ENCODE measurements at regions not wholly inside any gene's neighbourhood (a gene's known extent, or its start where the extent isn't known, plus 50 kb on each side); places are given as distances from the start of the nearest gene placed in this dataset.
A peak's percentile ranks its signal among the peaks of the same experiment; 100 is the strongest.

DNA sequence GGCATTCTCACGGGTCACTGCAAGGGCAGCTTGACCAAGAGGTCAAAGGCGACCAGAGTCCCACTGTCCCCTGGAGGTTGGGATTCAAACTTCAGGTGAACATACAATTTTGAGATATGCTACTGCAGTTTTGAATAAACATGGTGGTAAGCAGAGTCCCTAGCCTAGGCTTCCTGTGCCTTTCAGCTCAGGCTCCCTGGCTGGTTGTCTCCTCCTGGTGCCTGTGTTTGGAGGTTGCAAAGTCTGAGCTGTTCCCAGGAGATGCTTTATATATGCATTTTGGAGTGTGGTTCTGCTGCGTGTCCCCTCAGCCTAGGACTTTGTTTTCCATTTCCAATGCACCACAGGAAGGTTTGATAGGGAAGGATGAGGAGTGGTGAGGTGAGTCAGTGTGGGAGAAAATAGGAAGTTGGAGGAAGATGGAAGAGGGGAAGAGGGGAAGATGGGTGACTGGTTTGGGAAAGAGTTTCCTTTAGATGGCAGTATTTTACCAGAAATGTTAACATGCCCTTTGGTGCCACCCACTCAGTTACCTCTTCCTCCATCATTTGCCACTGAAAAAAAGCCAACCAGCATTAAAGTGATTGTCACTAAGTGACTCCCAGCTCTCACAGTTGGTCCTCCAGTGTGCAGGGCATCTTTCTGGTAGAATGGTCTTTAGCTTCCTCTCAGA, 211.7 kb upstream of the AGTR2 start:
- no peak overlapping the region for H3K27ac ChIP-seq
- H3K36me3 ChIP-seq = no peaks in the 10 kb centered on the region
- in situ Hi-C loops (cut with MboI; ENCODE audit: low pct_ligation_motif_present in 1 of 4, low pct_unique_long_range_greater_than_20kb in 1 of 4, low sequenced_read_pairs in 3 of 4) = no loop called here
- peaks cover 0 to 4% (median 0%) of the 10 kb centered on the region in 4 donors for H3K4me1 ChIP-seq
- no peaks in the 10 kb centered on the region for H3K9me3 ChIP-seq
- intact Hi-C loops (cut with DNase I; ENCODE audit: low total_unique reads) = no loop called here
- H3K27me3 ChIP-seq = no peaks in the 10 kb centered on the region
- DNase-seq = no peak
- H3K4me3 ChIP-seq = no peak overlapping the region
- WGBS, 2 donors (ENCODE audit: low coverage in 1 of 2) = 39% methylated on average over 3 of the region's 3 CpGs; no CpG with 5 or more reads in 1 of the 2 donors
- TF ChIP-seq, protein P1, sequence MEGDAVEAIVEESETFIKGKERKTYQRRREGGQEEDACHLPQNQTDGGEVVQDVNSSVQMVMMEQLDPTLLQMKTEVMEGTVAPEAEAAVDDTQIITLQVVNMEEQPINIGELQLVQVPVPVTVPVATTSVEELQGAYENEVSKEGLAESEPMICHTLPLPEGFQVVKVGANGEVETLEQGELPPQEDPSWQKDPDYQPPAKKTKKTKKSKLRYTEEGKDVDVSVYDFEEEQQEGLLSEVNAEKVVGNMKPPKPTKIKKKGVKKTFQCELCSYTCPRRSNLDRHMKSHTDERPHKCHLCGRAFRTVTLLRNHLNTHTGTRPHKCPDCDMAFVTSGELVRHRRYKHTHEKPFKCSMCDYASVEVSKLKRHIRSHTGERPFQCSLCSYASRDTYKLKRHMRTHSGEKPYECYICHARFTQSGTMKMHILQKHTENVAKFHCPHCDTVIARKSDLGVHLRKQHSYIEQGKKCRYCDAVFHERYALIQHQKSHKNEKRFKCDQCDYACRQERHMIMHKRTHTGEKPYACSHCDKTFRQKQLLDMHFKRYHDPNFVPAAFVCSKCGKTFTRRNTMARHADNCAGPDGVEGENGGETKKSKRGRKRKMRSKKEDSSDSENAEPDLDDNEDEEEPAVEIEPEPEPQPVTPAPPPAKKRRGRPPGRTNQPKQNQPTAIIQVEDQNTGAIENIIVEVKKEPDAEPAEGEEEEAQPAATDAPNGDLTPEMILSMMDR (IDR thresholded peaks at IDR 0.05) = no peak
- TF ChIP-seq POLR2AphosphoS5 (IDR thresholded peaks at IDR 0.05) (no peak), EP300 (IDR thresholded peaks at IDR 0.05; ENCODE audit: low read depth) (no peak), POLR2A (IDR thresholded peaks at IDR 0.05) (no peak)

DNA sequence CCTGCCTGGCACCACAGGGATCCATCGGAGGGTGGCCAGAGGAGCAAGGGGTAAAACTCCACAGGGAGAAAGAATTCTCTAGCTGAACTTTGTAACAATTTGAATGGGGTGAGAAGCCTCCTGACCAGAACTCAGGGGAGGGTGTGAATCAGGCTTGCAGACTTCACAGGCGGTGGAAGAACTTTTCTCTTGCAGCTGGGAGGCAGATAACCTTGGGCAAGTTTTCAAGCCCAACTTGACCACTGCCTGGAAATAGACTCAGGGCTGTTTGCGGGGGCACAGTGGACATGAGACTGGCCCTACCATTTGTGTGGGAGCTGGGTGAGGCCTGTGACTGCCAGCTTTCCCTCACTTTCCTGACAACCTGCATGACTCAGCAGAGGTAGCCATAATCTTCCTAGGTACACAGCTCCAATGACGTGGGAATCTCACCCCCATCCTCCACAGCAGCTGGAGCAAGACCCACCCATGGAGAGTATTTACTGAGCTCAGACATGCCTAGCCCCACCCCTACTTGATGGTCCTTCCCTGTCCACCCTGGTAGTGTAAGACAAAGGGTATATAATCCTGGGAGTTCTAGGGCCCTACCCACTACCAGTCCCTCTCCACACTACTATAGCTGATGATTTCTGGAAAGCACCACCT, 210.0 kb upstream of the AGTR2 start:
- Histone ChIP-seq H3K27me3 (no peaks in the 10 kb centered on the region), H3K4me3 (no peak overlapping the region), H3K27ac (peak overlapping the region; percentile 37 to 78 (median 55)), H3K9me3 (no peaks in the 10 kb centered on the region), H3K36me3 (no peaks in the 10 kb centered on the region), H3K4me1 (no peaks in the 10 kb centered on the region)
- intact Hi-C loops (cut with DNase I; ENCODE audit: low total_unique reads) (no loop called here), in situ Hi-C loops (cut with MboI; ENCODE audit: low pct_ligation_motif_present in 1 of 4, low pct_unique_long_range_greater_than_20kb in 1 of 4, low sequenced_read_pairs in 3 of 4) (no loop called here)
- no peak for TF ChIP-seq POLR2A (IDR thresholded peaks at IDR 0.05)
- TF ChIP-seq EP300 (IDR thresholded peaks at IDR 0.05; ENCODE audit: low read depth) = no peak
- TF ChIP-seq POLR2AphosphoS5 (IDR thresholded peaks at IDR 0.05) = no peak
- TF ChIP-seq, protein P1 (IDR thresholded peaks at IDR 0.05) = no peak
- DNase-seq = peak; percentile 76
- 49% methylated on average over 4 of the region's 4 CpGs; no CpG with 5 or more reads in 1 of the 2 donors for WGBS, 2 donors (ENCODE audit: low coverage in 1 of 2)

- no peak for DNase-seq
- TF ChIP-seq POLR2AphosphoS5 (IDR thresholded peaks at IDR 0.05) = peak in 2 of 3 donors; percentile 25 to 35
- TF ChIP-seq POLR2A (IDR thresholded peaks at IDR 0.05) = no peak
- H3K27me3 ChIP-seq = no peaks in the 10 kb centered on the region
Measured at GRCh38 chrX:115966920-115967319, 203.6 kb upstream of the AGTR2 start.

GRCh38 chrX:115968436-115969252, 201.9 kb upstream of the AGTR2 start:
- TF ChIP-seq, protein P1 (IDR thresholded peaks at IDR 0.05) = peak in 1 of 5 experiments; percentile 17
- TF ChIP-seq EP300 (IDR thresholded peaks at IDR 0.05; ENCODE audit: low read depth) (no peak), POLR2AphosphoS5 (IDR thresholded peaks at IDR 0.05) (peak; percentile 29 to 70 (median 61)), POLR2A (IDR thresholded peaks at IDR 0.05) (peak; percentile 53)
- H3K9me3 ChIP-seq = no peaks in the 10 kb centered on the region
- no peaks in the 10 kb centered on the region for H3K27me3 ChIP-seq
- H3K27ac ChIP-seq = peak overlapping the region; percentile 80 to 90 (median 84)
- WGBS, 2 donors (ENCODE audit: low coverage in 1 of 2) = 32% methylated on average over 48 of the region's 48 CpGs; no CpG with 5 or more reads in 1 of the 2 donors
- intact Hi-C loops (cut with DNase I; ENCODE audit: low total_unique reads) (no loop called here), in situ Hi-C loops (cut with MboI; ENCODE audit: low pct_ligation_motif_present in 1 of 4, low pct_unique_long_range_greater_than_20kb in 1 of 4, low sequenced_read_pairs in 3 of 4) (no loop called here)
- peak; percentile 58 for DNase-seq
- H3K36me3 ChIP-seq = no peaks in the 10 kb centered on the region
- peak overlapping the region; percentile 24 to 64 (median 52) for H3K4me3 ChIP-seq
- no peaks in the 10 kb centered on the region for H3K4me1 ChIP-seq

More at GRCh38 chrX:115966920-115967319, 203.6 kb upstream of the AGTR2 start:
- in situ Hi-C loops (cut with MboI; ENCODE audit: low pct_ligation_motif_present in 1 of 4, low pct_unique_long_range_greater_than_20kb in 1 of 4, low sequenced_read_pairs in 3 of 4) (no loop called here), intact Hi-C loops (cut with DNase I; ENCODE audit: low total_unique reads) (no loop called here)
- whole genome bisulfite sequencing, 2 donors (ENCODE audit: low coverage in 1 of 2) = 77% methylated on average over 11 of the region's 11 CpGs; no CpG with 5 or more reads in 1 of the 2 donors
- Histone ChIP-seq H3K36me3 (no peaks in the 10 kb centered on the region), H3K27ac (peak overlapping the region in 3 of 4 donors; percentile 16 to 90 (median 87)), H3K4me1 (no peaks in the 10 kb centered on the region), H3K4me3 (no peak overlapping the region), H3K9me3 (no peaks in the 10 kb centered on the region)

All from transverse colon (tissue), 4 donors.